NCI-H146 treated with DMSO at 0.1 percent for 48 hours (cell line): ENCODE measurements at regions not wholly inside any gene's neighbourhood (a gene's known extent, or its start where the extent isn't known, plus 50 kb on each side); places are given as distances from the start of the nearest gene placed in this dataset.
"Not testable (repeated sequence)": the region's sequence is repeated elsewhere in the genome, so short reads cannot be mapped to it uniquely, and the experiment has no call there.

Source experiments
- DNase-seq: peaks from one replicate; lab custom pipeline; 2025; ENCODE audit not compliant: unreplicated experiment; lab: John Stamatoyannopoulos, UW

- DNase-seq = no peak
Observed at GRCh38 chr16:27600381-27600780, 50.4 kb downstream of the KATNIP start.

GRCh38 chr16:27602103-27602502, 52.2 kb downstream of the KATNIP start:
- no peak for DNase-seq

GRCh38 chr16:27605500-27606106, 55.7 kb downstream of the KATNIP start:
- DNase-seq = peak; percentile 11

- DNase-seq = no peak
Observed at GRCh38 chr16:27611340-27611739, 61.4 kb downstream of the KATNIP start.

GRCh38 chr16:27613238-27613791, 63.4 kb downstream of the KATNIP start:
- no peak for DNase-seq

- no peak for DNase-seq
Observed at GRCh38 chr16:27617665-27618064, 67.7 kb downstream of the KATNIP start.

- DNase-seq = no peak
Observed at GRCh38 chr16:27618165-27618564, 68.2 kb downstream of the KATNIP start.

- DNase-seq = no peak
Observed at GRCh38 chr16:27618606-27619327, 68.8 kb downstream of the KATNIP start.

- DNase-seq = no peak
Observed at GRCh38 chr16:27620541-27620940, 70.6 kb downstream of the KATNIP start.

GRCh38 chr16:27624154-27625049, 74.5 kb downstream of the KATNIP start:
- no peak for DNase-seq

- DNase-seq = no peak
Observed at GRCh38 chr16:27625050-27625697, 75.2 kb downstream of the KATNIP start.

GRCh38 chr16:27627136-27627535, 77.2 kb downstream of the KATNIP start:
- DNase-seq = no peak

- no peak for DNase-seq
Observed at GRCh38 chr16:27628241-27628942, 78.4 kb downstream of the KATNIP start.

- not testable (repeated sequence) for DNase-seq
Observed at GRCh38 chr16:27628943-27629462, 79.1 kb downstream of the KATNIP start.

GRCh38 chr16:27632216-27632615, 82.3 kb downstream of the KATNIP start:
- no peak for DNase-seq

GRCh38 chr16:27633221-27633620, 83.3 kb downstream of the KATNIP start:
- no peak for DNase-seq

GRCh38 chr16:27633721-27634120, 83.8 kb downstream of the KATNIP start:
- DNase-seq = no peak

- DNase-seq = no peak
Observed at GRCh38 chr16:27634779-27635178, 84.8 kb downstream of the KATNIP start.

GRCh38 chr16:27636453-27637240, 86.7 kb downstream of the KATNIP start:
- no peak for DNase-seq
